Naive B cell (primary cell): ENCODE measurements at regions not wholly inside any gene's neighbourhood (a gene's known extent, or its start where the extent isn't known, plus 50 kb on each side); places are given as distances from the start of the nearest gene placed in this dataset.
"Not testable (repeated sequence)": the region's sequence is repeated elsewhere in the genome, so short reads cannot be mapped to it uniquely, and the experiment has no call there.

Experiments used
- ATAC-seq, 2 donors: fragments of 150-1000 bp; cut with Tn5 transposase; 2 replicates each; pipeline ENCODE4 v1.10.0; 2021; ENCODE audit warnings: low read depth in 2 of 2, mild to moderate bottlenecking in 2 of 2, moderate library complexity in 2 of 2
- DNase-seq: peaks from one replicate; pipeline ENCODE4 v3.0.0; 2022
- H3K27ac Mint-ChIP-seq, 6 donors: one replicate each; pipeline ENCODE4 v1.8.0; 2020 to 2022; ENCODE audit warnings: mild to moderate bottlenecking in 6 of 6, mixed read lengths in 6 of 6, moderate library complexity in 5 of 6, inconsistent platforms in 2 of 6
- H3K27me3 Mint-ChIP-seq, 3 donors: one replicate each; pipeline ENCODE4 v1.8.0; 2021 to 2022; ENCODE audit warnings: mixed read lengths in 3 of 3, mild to moderate bottlenecking in 1 of 3
- H3K36me3 Mint-ChIP-seq, 2 donors: one replicate each; pipeline ENCODE4 v1.8.0; 2020 to 2022; ENCODE audit warnings: mixed read lengths in 2 of 2, inconsistent platforms in 1 of 2, mild to moderate bottlenecking in 1 of 2
- H3K4me1 Mint-ChIP-seq, 3 donors: one replicate each; pipeline ENCODE4 v1.8.0; 2020 to 2022; ENCODE audit warnings: mixed read lengths in 3 of 3, inconsistent platforms in 1 of 3, mild to moderate bottlenecking in 1 of 3, moderate library complexity in 1 of 3
- H3K4me3 Mint-ChIP-seq, 8 donors: one replicate each; pipeline ENCODE4 v1.8.0; 2020 to 2022; ENCODE audit warnings: mild to moderate bottlenecking in 8 of 8, mixed read lengths in 8 of 8, moderate library complexity in 8 of 8, inconsistent platforms in 2 of 8
- H3K9me3 Mint-ChIP-seq, 7 donors: one replicate each; pipeline ENCODE4 v1.8.0; 2020 to 2022; ENCODE audit warnings: mixed read lengths in 7 of 7, mild to moderate bottlenecking in 5 of 7, inconsistent platforms in 2 of 7, moderate library complexity in 1 of 7

GRCh38 chr12:83257726-83258125 is 571.0 kb downstream of the TMTC2 start:
- H3K27me3 Mint-ChIP-seq, result no peaks in the 10 kb centered on the region
- no peak overlapping the region for H3K27ac Mint-ChIP-seq
- no peaks in the 10 kb centered on the region for H3K36me3 Mint-ChIP-seq
- no peaks in the 10 kb centered on the region for H3K4me1 Mint-ChIP-seq
- H3K9me3 Mint-ChIP-seq, result peaks cover 0 to 14% (median 3%) of the 10 kb centered on the region in 7 donors
- DNase-seq, result no peak
- ATAC-seq, result no peak
- H3K4me3 Mint-ChIP-seq, result no peak overlapping the region

- Mint-ChIP-seq H3K4me1 (no peaks in the 10 kb centered on the region), H3K9me3 (peaks cover 0 to 15% (median 5%) of the 10 kb centered on the region in 7 donors), H3K27ac (no peak overlapping the region), H3K27me3 (no peaks in the 10 kb centered on the region), H3K36me3 (no peaks in the 10 kb centered on the region), H3K4me3 (no peak overlapping the region)
- no peak for DNase-seq
- no peak for ATAC-seq
These were observed 569.9 kb downstream of the TMTC2 start for GRCh38 chr12:83256562-83256961.

GRCh38 chr12:83250866-83251265 is 564.2 kb downstream of the TMTC2 start:
- no peaks in the 10 kb centered on the region for H3K4me1 Mint-ChIP-seq
- H3K9me3 Mint-ChIP-seq, result peaks cover 0 to 17% (median 5%) of the 10 kb centered on the region in 7 donors
- no peak overlapping the region for H3K4me3 Mint-ChIP-seq
- no peaks in the 10 kb centered on the region for H3K27me3 Mint-ChIP-seq
- H3K36me3 Mint-ChIP-seq, result no peaks in the 10 kb centered on the region
- ATAC-seq, result no peak
- no peak for DNase-seq
- H3K27ac Mint-ChIP-seq, result no peak overlapping the region

DNA sequence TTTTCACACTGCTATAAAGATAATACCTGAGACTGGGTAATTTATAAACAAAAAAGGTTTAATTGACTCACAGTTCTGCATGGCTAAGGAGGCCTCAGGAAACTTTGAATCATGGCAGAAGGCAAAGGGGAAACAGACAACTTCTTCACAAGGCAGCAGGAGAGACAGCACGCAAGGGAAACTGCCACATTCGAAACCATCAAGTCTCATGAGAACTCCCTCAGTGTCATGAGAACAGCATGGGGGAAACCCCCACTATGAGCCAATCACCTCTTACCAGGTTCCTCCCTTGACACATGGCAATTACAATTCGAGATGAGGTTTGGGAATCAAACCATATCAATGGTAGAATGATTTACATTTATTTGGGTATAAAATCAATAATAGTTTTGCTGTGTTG is 558.5 kb downstream of the TMTC2 start:
- DNase-seq (no peak), ATAC-seq (no peak)
- Mint-ChIP-seq H3K4me3 (no peak overlapping the region), H3K27me3 (no peaks in the 10 kb centered on the region), H3K27ac (no peak overlapping the region), H3K36me3 (no peaks in the 10 kb centered on the region), H3K9me3 (peaks cover 0 to 16% (median 0%) of the 10 kb centered on the region in 7 donors), H3K4me1 (no peaks in the 10 kb centered on the region)

DNA sequence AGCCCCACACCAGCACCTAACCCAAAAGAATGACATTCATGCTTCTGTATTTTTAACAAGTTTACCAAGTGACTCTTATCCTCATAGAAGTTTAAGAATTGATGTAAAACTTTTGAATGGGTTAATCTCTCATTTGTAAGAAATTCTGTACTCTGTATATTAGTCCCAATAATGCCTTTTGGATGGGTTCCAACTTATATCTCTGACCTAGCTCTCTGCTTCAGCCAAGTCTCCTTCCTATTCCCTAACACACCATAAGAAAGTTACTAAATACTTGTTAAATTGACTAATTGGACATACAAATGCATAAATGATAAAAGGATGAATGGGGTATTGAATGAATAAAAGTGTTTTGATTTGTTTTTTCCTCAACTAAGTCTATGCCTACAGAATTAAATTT is 557.3 kb downstream of the TMTC2 start:
- no peak overlapping the region for H3K4me3 Mint-ChIP-seq
- H3K36me3 Mint-ChIP-seq, result no peaks in the 10 kb centered on the region
- peaks cover 0 to 16% (median 2%) of the 10 kb centered on the region in 7 donors for H3K9me3 Mint-ChIP-seq
- no peak for ATAC-seq
- DNase-seq, result no peak
- H3K27me3 Mint-ChIP-seq, result no peaks in the 10 kb centered on the region
- no peak overlapping the region for H3K27ac Mint-ChIP-seq
- H3K4me1 Mint-ChIP-seq, result no peaks in the 10 kb centered on the region

DNA sequence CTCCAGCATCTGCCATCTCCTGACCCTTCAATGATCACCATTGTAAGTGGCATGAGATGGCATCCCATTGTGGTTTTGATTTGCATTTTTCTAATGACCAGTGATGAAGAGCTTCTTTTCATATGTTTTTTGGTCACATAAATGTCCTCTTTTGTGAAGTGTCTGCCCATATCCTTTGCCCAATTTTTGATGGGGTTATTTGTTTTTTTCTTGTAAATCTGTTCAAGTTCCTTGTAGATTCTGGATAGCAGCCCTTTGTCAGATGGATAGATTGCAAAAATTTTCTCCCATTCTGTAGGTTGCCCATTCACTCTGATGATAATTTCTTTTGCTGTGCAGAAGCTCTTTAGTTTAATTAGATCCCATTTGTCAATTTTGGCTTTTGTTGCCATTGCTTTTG is 547.3 kb downstream of the TMTC2 start:
- not testable (repeated sequence) for H3K36me3 Mint-ChIP-seq, H3K4me3 Mint-ChIP-seq, H3K27ac Mint-ChIP-seq, H3K27me3 Mint-ChIP-seq, ATAC-seq, H3K9me3 Mint-ChIP-seq, H3K4me1 Mint-ChIP-seq, DNase-seq

DNA sequence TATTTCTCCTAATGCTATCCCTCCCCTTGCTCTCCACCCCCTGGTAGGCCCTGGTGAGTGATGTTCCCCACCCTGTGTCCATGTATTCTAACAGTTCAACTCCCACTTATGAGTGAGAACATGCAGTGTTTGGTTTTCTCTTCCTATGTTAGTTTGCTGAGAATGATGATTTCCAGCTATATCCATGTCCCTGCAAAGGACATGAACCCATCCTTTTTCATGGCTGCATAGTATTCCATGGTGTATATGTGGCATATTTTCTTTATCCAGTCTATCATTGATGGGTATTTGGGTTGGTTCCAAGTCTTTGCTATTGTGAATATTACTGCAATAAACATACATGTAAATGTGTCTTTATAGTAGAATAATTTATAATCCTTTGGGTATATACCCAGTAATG is 540.3 kb downstream of the TMTC2 start:
- H3K4me3 Mint-ChIP-seq, DNase-seq, H3K27me3 Mint-ChIP-seq, ATAC-seq, H3K27ac Mint-ChIP-seq, H3K36me3 Mint-ChIP-seq, H3K4me1 Mint-ChIP-seq: not testable (repeated sequence)
- H3K9me3 Mint-ChIP-seq, result peaks cover 6 to 22% (median 9%) of the 10 kb centered on the region in 7 donors

DNA sequence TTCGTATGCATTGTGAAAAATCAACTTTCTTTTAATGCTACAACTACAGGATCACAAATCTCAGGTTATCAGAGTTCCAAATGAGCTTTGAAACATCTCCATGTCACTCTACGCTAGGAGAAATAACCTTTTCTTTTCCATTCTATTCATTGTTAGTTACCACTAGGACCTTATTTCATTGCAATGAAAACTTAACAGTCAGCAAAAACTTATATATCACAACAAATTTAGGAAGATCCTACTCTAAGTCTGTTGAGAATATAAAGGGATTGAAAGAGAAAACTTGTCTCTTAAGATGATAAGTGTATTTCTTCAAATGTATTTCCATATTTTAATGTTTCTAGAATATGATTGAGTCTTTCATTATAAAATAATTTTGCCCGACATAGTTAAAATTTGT is 539.1 kb downstream of the TMTC2 start:
- Mint-ChIP-seq H3K4me3 (no peak overlapping the region), H3K36me3 (no peaks in the 10 kb centered on the region), H3K27ac (no peak overlapping the region), H3K4me1 (no peaks in the 10 kb centered on the region), H3K27me3 (no peaks in the 10 kb centered on the region), H3K9me3 (peaks cover 6 to 22% (median 9%) of the 10 kb centered on the region in 7 donors)
- DNase-seq, result no peak
- ATAC-seq, result no peak

DNA sequence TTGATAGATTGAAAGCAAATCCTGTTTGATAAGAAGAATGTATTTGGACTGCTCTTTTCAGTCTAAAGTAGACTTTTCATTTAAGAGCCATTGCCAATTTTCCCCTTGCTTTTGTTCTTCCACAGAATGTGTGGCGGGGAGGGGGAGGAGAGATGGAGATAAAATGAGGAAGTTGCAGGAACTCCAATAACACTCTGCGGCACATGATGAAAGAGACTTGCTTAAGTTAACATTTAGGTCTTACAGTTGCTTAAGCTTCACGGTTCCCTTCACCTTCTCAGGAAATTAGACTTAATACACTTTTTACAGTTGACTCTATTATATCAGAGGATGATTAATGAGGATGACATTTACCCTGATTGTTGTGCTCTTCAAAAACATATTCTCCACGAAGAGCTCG is 537.3 kb downstream of the TMTC2 start:
- no peak overlapping the region for H3K4me3 Mint-ChIP-seq
- H3K9me3 Mint-ChIP-seq, result peaks cover 4 to 22% (median 6%) of the 10 kb centered on the region in 7 donors
- no peaks in the 10 kb centered on the region for H3K36me3 Mint-ChIP-seq
- H3K27ac Mint-ChIP-seq, result no peak overlapping the region
- no peak for DNase-seq
- ATAC-seq, result no peak
- no peaks in the 10 kb centered on the region for H3K4me1 Mint-ChIP-seq
- no peaks in the 10 kb centered on the region for H3K27me3 Mint-ChIP-seq

- DNase-seq (no peak), ATAC-seq (no peak)
- Mint-ChIP-seq H3K27ac (no peak overlapping the region), H3K4me1 (no peaks in the 10 kb centered on the region), H3K9me3 (peaks cover 0 to 6% (median 0%) of the 10 kb centered on the region in 7 donors), H3K36me3 (no peaks in the 10 kb centered on the region), H3K4me3 (no peak overlapping the region), H3K27me3 (no peaks in the 10 kb centered on the region)
These were observed 534.1 kb downstream of the TMTC2 start for GRCh38 chr12:83220774-83221173.

DNA sequence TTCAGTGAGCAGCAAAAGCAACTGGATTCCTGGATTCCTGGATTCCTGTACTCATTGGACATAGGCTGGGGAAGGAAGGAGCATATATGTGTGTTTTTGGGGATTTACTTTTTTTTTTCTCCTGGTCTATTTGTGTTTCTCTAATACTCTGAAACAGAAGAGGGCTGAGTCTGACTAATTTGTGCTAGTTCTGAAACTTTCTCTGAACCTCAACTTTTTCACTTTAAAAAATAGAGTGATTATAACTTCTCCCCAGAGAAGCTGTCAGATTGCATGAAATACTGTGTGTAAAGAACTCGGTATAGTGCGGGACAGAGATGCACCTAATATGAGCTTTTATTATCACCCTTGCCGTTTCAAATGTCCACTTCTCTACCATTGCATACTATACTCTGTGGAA is 529.5 kb downstream of the TMTC2 start:
- Mint-ChIP-seq H3K4me3 (no peak overlapping the region), H3K27me3 (no peaks in the 10 kb centered on the region), H3K36me3 (no peaks in the 10 kb centered on the region), H3K4me1 (no peaks in the 10 kb centered on the region), H3K9me3 (peaks cover 0 to 6% (median 0%) of the 10 kb centered on the region in 7 donors), H3K27ac (no peak overlapping the region)
- DNase-seq, result no peak
- ATAC-seq, result no peak

DNA sequence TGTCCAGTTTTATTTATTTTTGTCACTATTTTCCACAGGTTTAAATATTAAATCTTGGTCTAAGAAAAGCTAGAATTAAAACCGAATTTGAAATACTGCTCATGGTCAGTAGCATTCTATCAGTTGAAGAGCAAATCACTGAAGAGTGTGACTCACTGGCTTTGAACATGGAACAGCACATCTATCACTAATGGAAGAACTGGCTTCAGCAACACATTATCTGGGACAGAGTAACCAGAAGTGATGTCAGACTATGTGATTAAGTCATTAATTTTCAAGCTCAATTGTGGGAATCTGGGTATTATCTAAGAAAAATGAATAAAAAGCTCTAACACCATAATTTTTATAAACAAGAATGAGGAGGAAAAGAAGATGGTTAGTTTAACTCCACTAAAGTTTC is 527.5 kb downstream of the TMTC2 start:
- Mint-ChIP-seq H3K27ac (no peak overlapping the region), H3K9me3 (peaks cover 0 to 6% (median 0%) of the 10 kb centered on the region in 7 donors), H3K4me3 (no peak overlapping the region), H3K27me3 (no peaks in the 10 kb centered on the region), H3K4me1 (no peaks in the 10 kb centered on the region), H3K36me3 (no peaks in the 10 kb centered on the region)
- no peak for ATAC-seq
- DNase-seq, result no peak

- DNase-seq, result no peak
- no peak for ATAC-seq
- H3K9me3 Mint-ChIP-seq, result peaks cover 0 to 3% (median 2%) of the 10 kb centered on the region in 7 donors
- no peak overlapping the region for H3K4me3 Mint-ChIP-seq
- H3K36me3 Mint-ChIP-seq, result no peaks in the 10 kb centered on the region
- no peaks in the 10 kb centered on the region for H3K4me1 Mint-ChIP-seq
- no peaks in the 10 kb centered on the region for H3K27me3 Mint-ChIP-seq
- no peak overlapping the region for H3K27ac Mint-ChIP-seq
These were observed 524.2 kb downstream of the TMTC2 start for GRCh38 chr12:83210933-83211332.

DNA sequence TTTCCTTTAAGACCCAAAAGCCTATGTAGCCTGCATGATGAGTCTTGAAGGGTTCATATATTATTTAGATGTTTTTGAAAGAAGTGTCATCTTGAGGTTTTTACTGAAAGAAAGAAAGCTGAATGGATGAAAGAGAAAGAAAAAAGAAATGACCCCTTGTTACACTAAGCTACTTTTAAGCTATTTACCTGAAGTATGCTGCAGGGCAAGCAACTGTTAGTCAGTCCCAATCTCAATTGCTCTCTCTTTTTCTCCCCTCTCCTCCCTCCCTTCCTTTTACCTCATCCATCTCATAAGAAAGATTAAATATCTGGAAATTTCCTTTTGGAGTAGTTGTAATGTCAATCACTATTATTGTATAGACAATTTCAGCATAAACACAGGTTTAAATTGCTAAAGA is 512.4 kb downstream of the TMTC2 start:
- H3K4me1 Mint-ChIP-seq, result no peaks in the 10 kb centered on the region
- no peak for ATAC-seq
- H3K36me3 Mint-ChIP-seq, result no peaks in the 10 kb centered on the region
- no peak overlapping the region for H3K4me3 Mint-ChIP-seq
- no peak for DNase-seq
- H3K27me3 Mint-ChIP-seq, result no peaks in the 10 kb centered on the region
- H3K9me3 Mint-ChIP-seq, result peaks cover 0 to 5% (median 2%) of the 10 kb centered on the region in 7 donors
- H3K27ac Mint-ChIP-seq, result no peak overlapping the region

GRCh38 chr12:83198291-83199015 is 511.7 kb downstream of the TMTC2 start:
- DNase-seq, result no peak
- Mint-ChIP-seq H3K4me3 (no peak overlapping the region), H3K27me3 (no peaks in the 10 kb centered on the region), H3K27ac (no peak overlapping the region), H3K36me3 (no peaks in the 10 kb centered on the region), H3K4me1 (no peaks in the 10 kb centered on the region), H3K9me3 (peaks cover 0 to 5% (median 2%) of the 10 kb centered on the region in 7 donors)
- ATAC-seq, result no peak
